H1 (cell line): ENCODE measurements at regions not wholly inside any gene's neighbourhood (a gene's known extent, or its start where the extent isn't known, plus 50 kb on each side); places are given as distances from the start of the nearest gene placed in this dataset.

ENCODE experiments used
- CTCF ChIA-PET: fragments of 300-600 bp; sonication (Branson Sonifier 250); formaldehyde crosslinking; loops from one replicate; lab custom pipeline; 2021; ENCODE audit not compliant: partially characterized antibody; lab: Charles Lee
- POLR2A ChIA-PET: fragments of 300-600 bp; sonication (Branson Sonifier 250); formaldehyde crosslinking; loops from one replicate; lab custom pipeline; 2021; ENCODE audit warnings: inconsistent platforms; ENCODE audit not compliant: partially characterized antibody; lab: Charles Lee
- DNase-seq, 2 experiments: peaks; one replicate each; pipeline versions ENCODE4 v3.0.0 to v3.0.0-alpha.2; 2010 to 2022; ENCODE audit warnings: low spot score in 2 of 2, low read depth in 1 of 2, mixed read lengths in 1 of 2
- FAIRE-seq: peaks from 2 replicates; lab custom pipeline; 2011; peaks lifted over from hg19 to GRCh38; lab: Jason Lieb, UNC
- H2AFZ ChIP-seq: 2 replicates; pipeline ENCODE4 v1.8.1; 2012; ENCODE audit warnings: low read length, inconsistent platforms
- H2AK5ac ChIP-seq: 2 replicates; pipeline ENCODE4 v1.6.1; 2013; ENCODE audit warnings: low read depth, low read length
- H2BK120ac ChIP-seq: replicated peaks from 2 replicates; pipeline ENCODE3; 2013; ENCODE audit warnings: low read depth, low read length, inconsistent platforms
- H2BK12ac ChIP-seq: 2 replicates; pipeline ENCODE4 v1.6.1; 2013; ENCODE audit warnings: low read depth, low read length
- H2BK15ac ChIP-seq: 2 replicates; pipeline ENCODE4 v1.6.1; 2013; ENCODE audit warnings: low read length
- H2BK20ac ChIP-seq: 2 replicates; pipeline ENCODE4 v1.6.1; 2013; ENCODE audit warnings: low read length
- H2BK5ac ChIP-seq: 2 replicates; pipeline ENCODE4 v1.6.1; 2013; ENCODE audit warnings: low read depth, low read length
- H3K14ac ChIP-seq: 2 replicates; pipeline ENCODE4 v1.6.1; 2013; ENCODE audit warnings: inconsistent platforms; ENCODE audit not compliant: insufficient read length
- H3K18ac ChIP-seq: 2 replicates; pipeline ENCODE4 v1.6.1; 2013; ENCODE audit warnings: low read length; ENCODE audit errors: extremely low read depth
- H3K23ac ChIP-seq: 2 replicates; pipeline ENCODE4 v1.6.1; 2013; ENCODE audit warnings: inconsistent platforms; ENCODE audit not compliant: insufficient read length
- H3K23me2 ChIP-seq: 2 replicates; pipeline ENCODE4 v1.6.1; 2013; ENCODE audit warnings: low read depth, low read length
- H3K27ac ChIP-seq: 2 replicates; pipeline ENCODE4 v1.6.1; 2011; ENCODE audit warnings: low read depth, low read length, inconsistent platforms
- H3K27me3 ChIP-seq, 4 experiments: replicated peaks in 1 of 4; 1 replicate in 1 of 4; 2 replicates in 3 of 4; pipeline versions ENCODE4 v1.6.1 to v1.8.1; 2011 to 2013; ENCODE audit warnings: low read length in 3 of 4, mild to moderate bottlenecking in 3 of 4, inconsistent platforms in 2 of 4, mixed read lengths in 2 of 4, moderate library complexity in 1 of 4; ENCODE audit not compliant: control insufficient read depth in 3 of 4, insufficient read depth in 3 of 4; ENCODE audit errors: extremely low read depth in 1 of 4
- H3K36me3 ChIP-seq, 4 experiments: 2 replicates each; pipeline versions ENCODE4 v1.6.1 to v1.8.1; 2011 to 2013; ENCODE audit warnings: mild to moderate bottlenecking in 4 of 4, low read length in 3 of 4, moderate library complexity in 2 of 4, control low read depth in 1 of 4, inconsistent platforms in 1 of 4; ENCODE audit not compliant: insufficient read depth in 4 of 4, control insufficient read depth in 2 of 4
- H3K4ac ChIP-seq: replicated peaks from 2 replicates; pipeline ENCODE3; 2013; ENCODE audit warnings: low read length, low read depth, mixed read lengths, inconsistent platforms; ENCODE audit not compliant: insufficient read length
- H3K4me1 ChIP-seq, 4 experiments: replicated peaks in 1 of 4; 1 replicate in 1 of 4; 2 replicates in 3 of 4; pipeline versions ENCODE4 v1.6.1 to v1.8.1; 2011 to 2013; ENCODE audit warnings: low read length in 3 of 4, inconsistent platforms in 2 of 4, mixed read lengths in 1 of 4; ENCODE audit not compliant: insufficient read depth in 4 of 4, control insufficient read depth in 3 of 4
- H3K4me2 ChIP-seq, 2 experiments: 2 replicates each; pipeline versions ENCODE4 v1.6.1 to v1.8.1; 2011 to 2013; ENCODE audit warnings: low read depth in 2 of 2, low read length in 2 of 2, control low read depth in 1 of 2, inconsistent platforms in 1 of 2, mild to moderate bottlenecking in 1 of 2; ENCODE audit not compliant: insufficient read depth in 1 of 2
- H3K4me3 ChIP-seq, 4 experiments: fragments of 200-600, 300-600 bp in 1 of 4; sonication (generic), shearing (Covaris generic), sonication (Bioruptor Twin) in 1 of 4; 2 replicates each; pipeline versions ENCODE4 v1.5.1 to v1.8.1; 2011 to 2016; ENCODE audit warnings: low read length in 4 of 4, low read depth in 3 of 4, control low read depth in 2 of 4, inconsistent platforms in 2 of 4, mild to moderate bottlenecking in 2 of 4, mixed read lengths in 1 of 4, moderate library complexity in 1 of 4; ENCODE audit not compliant: insufficient read depth in 2 of 4; ENCODE audit errors: extremely low read depth in 1 of 4
- H3K56ac ChIP-seq: replicated peaks from 2 replicates; pipeline ENCODE3; 2013; ENCODE audit warnings: low read depth, mild to moderate bottlenecking, mixed read lengths, low read length, inconsistent platforms; ENCODE audit not compliant: insufficient read length
- H3K79me1 ChIP-seq: 2 replicates; pipeline ENCODE4 v1.6.1; 2013; ENCODE audit warnings: low read depth, low read length, control low read depth
- H3K79me2 ChIP-seq, 2 experiments: 2 replicates each; pipeline versions ENCODE4 v1.6.1 to v1.8.1; 2012 to 2013; ENCODE audit warnings: low read length in 2 of 2, mild to moderate bottlenecking in 2 of 2, inconsistent platforms in 1 of 2; ENCODE audit not compliant: insufficient read depth in 2 of 2, control insufficient read depth in 1 of 2
- H3K9ac ChIP-seq, 4 experiments: replicated peaks in 1 of 4; 1 replicate in 1 of 4; 2 replicates in 3 of 4; pipeline versions ENCODE4 v1.6.1 to v1.8.1; 2011 to 2013; ENCODE audit warnings: low read depth in 3 of 4, low read length in 3 of 4, control low read depth in 2 of 4, mild to moderate bottlenecking in 2 of 4, moderate library complexity in 2 of 4, inconsistent platforms in 1 of 4; ENCODE audit errors: extremely low read depth in 1 of 4
- H3K9me3 ChIP-seq, 2 experiments: 2 replicates each; pipeline versions ENCODE4 v1.6.1 to v1.8.1; 2012 to 2013; ENCODE audit warnings: mild to moderate bottlenecking in 2 of 2, moderate library complexity in 2 of 2, control low read depth in 1 of 2, inconsistent platforms in 1 of 2, low read depth in 1 of 2, low read length in 1 of 2, mixed read lengths in 1 of 2; ENCODE audit not compliant: insufficient read depth in 2 of 2
- H4K20me1 ChIP-seq, 2 experiments: replicated peaks in 1 of 2; 2 replicates each; pipeline versions ENCODE3 to v1.8.1; 2011 to 2013; ENCODE audit warnings: inconsistent platforms in 2 of 2, low read length in 2 of 2, mild to moderate bottlenecking in 1 of 2; ENCODE audit not compliant: insufficient read depth in 2 of 2, control insufficient read depth in 1 of 2
- H4K5ac ChIP-seq: 2 replicates; pipeline ENCODE4 v1.6.1; 2013; ENCODE audit warnings: low read length, low read depth, mixed read lengths, inconsistent platforms; ENCODE audit not compliant: insufficient read length
- H4K8ac ChIP-seq: 2 replicates; pipeline ENCODE4 v1.8.0; 2013; ENCODE audit warnings: mild to moderate bottlenecking, moderate library complexity, low read length, inconsistent platforms; ENCODE audit not compliant: insufficient read depth; ENCODE audit errors: extremely low read depth
- H4K91ac ChIP-seq: replicated peaks from 2 replicates; pipeline ENCODE3; 2013; ENCODE audit warnings: low read length, mixed read lengths, inconsistent platforms; ENCODE audit not compliant: insufficient read length
- BACH1 ChIP-seq: IDR thresholded peaks from 2 replicates; pipeline ENCODE4 v1.6.1; 2012; ENCODE audit warnings: low read length, improper control_type of control experiment
- GTF2F1 ChIP-seq: IDR thresholded peaks from 2 replicates; pipeline ENCODE4 v1.6.1; 2012; ENCODE audit warnings: low read depth, low read length, improper control_type of control experiment, borderline replicate concordance
- JUN ChIP-seq: IDR thresholded peaks from 2 replicates; pipeline ENCODE4 v1.6.1; 2011; ENCODE audit warnings: low read depth, mild to moderate bottlenecking, improper control_type of control experiment, low read length
- KDM4A ChIP-seq: IDR thresholded peaks from one replicate; pipeline ENCODE4 v1.7.1; 2012; ENCODE audit warnings: low read depth, mild to moderate bottlenecking, moderate library complexity, low read length, inconsistent platforms; ENCODE audit not compliant: severe bottlenecking
- MAFK ChIP-seq: IDR thresholded peaks from 2 replicates; pipeline ENCODE4 v1.6.1; 2012; ENCODE audit warnings: low read depth, mild to moderate bottlenecking, improper control_type of control experiment, low read length
- NRF1 ChIP-seq: IDR thresholded peaks from 2 replicates; pipeline ENCODE4 v1.6.1; 2011; ENCODE audit warnings: mild to moderate bottlenecking, low read depth, low read length, improper control_type of control experiment
- PHF8 ChIP-seq: fragments of 200-600 bp; sonication (generic); conservative IDR thresholded peaks from 2 replicates; pipeline ENCODE4 v1.7.1; 2012; ENCODE audit warnings: low read depth, mild to moderate bottlenecking, inconsistent platforms, low read length, moderate library complexity
- POLR2A ChIP-seq, 2 experiments: IDR thresholded peaks; 1 replicate in 1 of 2; 2 replicates in 1 of 2; pipeline ENCODE4 v1.6.1; 2011; ENCODE audit warnings: low read depth in 2 of 2, low read length in 2 of 2, mild to moderate bottlenecking in 2 of 2; ENCODE audit errors: control extremely low read depth in 1 of 2
- RNF2 ChIP-seq: fragments of 200-900, 300-1000 bp; sonication (generic); IDR thresholded peaks from 2 replicates; pipeline ENCODE4 v1.7.1; 2016; ENCODE audit warnings: borderline replicate concordance, low read depth, mild to moderate bottlenecking, antibody characterized with exemption, low read length; ENCODE audit not compliant: poor library complexity, severe bottlenecking; ENCODE audit errors: missing control alignments
- RXRA ChIP-seq: IDR thresholded peaks from 2 replicates; pipeline ENCODE4 v1.6.1; 2011; ENCODE audit warnings: low read depth, mild to moderate bottlenecking, low read length, moderate library complexity; ENCODE audit not compliant: insufficient read depth
- SIRT6 ChIP-seq: IDR thresholded peaks from one replicate; pipeline ENCODE4 v1.7.1; 2012; ENCODE audit warnings: low read length, inconsistent platforms
- SP4 ChIP-seq: IDR thresholded peaks from 2 replicates; pipeline ENCODE4 v1.6.1; 2012; ENCODE audit warnings: low read length, inconsistent platforms
- TCF12 ChIP-seq: IDR thresholded peaks from 2 replicates; pipeline ENCODE4 v1.6.1; 2011; ENCODE audit warnings: low read depth, mild to moderate bottlenecking, low read length
- WGBS, 2 experiments: shearing (Covaris generic) in 1 of 2; methylation state at CpG; one replicate each; pipeline versions ENCODE4 v1.1.6 to v1.1.7; 2013 to 2015; ENCODE audit warnings: low lambda C conversion rate in 2 of 2, mixed read lengths in 2 of 2, inconsistent platforms in 1 of 2, low coverage in 1 of 2, missing lambda C conversion rate in 1 of 2; ENCODE audit not compliant: insufficient replicate concordance in 2 of 2, insufficient coverage in 1 of 2, insufficient read length in 1 of 2; ENCODE audit errors: extremely low coverage in 1 of 2, missing lambda C conversion rate in 1 of 2; 5-methylcytosine and 5-hydroxymethylcytosine counted together

GRCh38 chr6:101042966-101043365, 161.8 kb upstream of the ASCC3 start:
- H3K27ac ChIP-seq, result no peak overlapping the region
- no peak overlapping the region for H4K8ac ChIP-seq
- H4K20me1 ChIP-seq, result no peaks in the 10 kb centered on the region
- H2BK5ac ChIP-seq, result no peak overlapping the region
- no peak overlapping the region for H3K14ac ChIP-seq
- H3K4me1 ChIP-seq, result no peaks in the 10 kb centered on the region
- ChIA-PET CTCF (no interaction called here), POLR2A (interaction anchor here (0.6 kb wide), 1 partner anchor 79 kb away, joined by 3 read pairs; no protein-coding TSS in a partner anchor)
- H4K91ac ChIP-seq, result no peak overlapping the region
- H2BK120ac ChIP-seq, result no peak overlapping the region
- no peak overlapping the region for H3K23ac ChIP-seq
- H3K9ac ChIP-seq, result no peak overlapping the region
- no peak overlapping the region for H2BK15ac ChIP-seq
- H2AK5ac ChIP-seq, result no peak overlapping the region
- H3K4me3 ChIP-seq, result no peak overlapping the region
- no peaks in the 10 kb centered on the region for H3K79me1 ChIP-seq
- FAIRE-seq, result no peak
- no peak overlapping the region for H3K56ac ChIP-seq
- H2BK20ac ChIP-seq, result no peak overlapping the region
- no peak overlapping the region for H2BK12ac ChIP-seq
- H3K79me2 ChIP-seq, result no peaks in the 10 kb centered on the region
- H3K9me3 ChIP-seq, result no peaks in the 10 kb centered on the region
- H3K4ac ChIP-seq, result no peak overlapping the region
- no peaks in the 10 kb centered on the region for H3K27me3 ChIP-seq
- WGBS, 2 experiments, result 92% methylated on average over 4 of the region's 4 CpGs; no CpG with 5 or more reads in 1 of the 2 experiments
- TF ChIP-seq GTF2F1 (no peak), BACH1 (no peak), RXRA (no peak), SIRT6 (no peak), NRF1 (no peak), PHF8 (no peak), RNF2 (no peak), JUN (no peak), TCF12 (no peak), MAFK (no peak), SP4 (no peak), KDM4A (no peak), POLR2A (IDR thresholded peaks at IDR 0.05; ENCODE audit: control extremely low read depth in 1 of 2, low read depth in 2 of 2, low read length in 2 of 2) (no peak)
- no peak overlapping the region for H2AFZ ChIP-seq
- no peak overlapping the region for H3K4me2 ChIP-seq
- DNase-seq, result no peak
- no peak overlapping the region for H4K5ac ChIP-seq
- H3K18ac ChIP-seq, result no peak overlapping the region
- H3K36me3 ChIP-seq, result no peaks in the 10 kb centered on the region
- no peaks in the 10 kb centered on the region for H3K23me2 ChIP-seq
